Skeletal muscle cell (primary cell): ENCODE measurements at regions not wholly inside any gene's neighbourhood (a gene's known extent, or its start where the extent isn't known, plus 50 kb on each side); places are given as distances from the start of the nearest gene placed in this dataset.
"Not testable (repeated sequence)": the region's sequence is repeated elsewhere in the genome, so short reads cannot be mapped to it uniquely, and the experiment has no call there.

ENCODE experiments used
- DNase-seq: peaks from one replicate; pipeline ENCODE4 v3.0.0-alpha.2; 2010; ENCODE audit warnings: low read depth
- H3K4me3 ChIP-seq: 2 replicates; pipeline ENCODE4 v1.5.1; 2011; ENCODE audit warnings: low read depth, mild to moderate bottlenecking, control low read depth, low read length, moderate library complexity

DNA sequence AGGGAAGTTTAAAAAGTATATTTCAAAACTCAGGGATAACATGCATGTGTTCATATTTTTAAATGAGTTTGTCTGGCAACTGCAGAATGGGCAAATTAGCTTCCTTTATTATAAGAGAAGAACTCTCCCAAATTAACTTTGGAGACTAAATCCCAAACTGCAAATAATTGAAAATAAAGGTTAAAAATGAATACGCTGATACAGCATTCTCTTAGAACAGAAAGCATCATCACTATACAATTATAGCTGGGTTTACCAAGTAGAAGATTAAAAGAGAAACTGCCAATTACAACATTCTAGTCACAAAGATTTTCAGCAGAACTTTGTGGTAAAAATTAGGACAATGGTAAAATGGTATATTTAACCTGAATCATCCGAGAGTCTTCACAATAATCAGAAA, 73.3 kb downstream of the OLFM4 start:
- DNase-seq = no peak
- H3K4me3 ChIP-seq = no peak overlapping the region

GRCh38 chr13:53104136-53104535, 75.5 kb downstream of the OLFM4 start:
- no peak for DNase-seq

GRCh38 chr13:53105477-53105876, 76.9 kb downstream of the OLFM4 start:
- DNase-seq = no peak
- no peak overlapping the region for H3K4me3 ChIP-seq

More at GRCh38 chr13:53104136-53104535, 75.5 kb downstream of the OLFM4 start:
- no peak overlapping the region for H3K4me3 ChIP-seq

DNA sequence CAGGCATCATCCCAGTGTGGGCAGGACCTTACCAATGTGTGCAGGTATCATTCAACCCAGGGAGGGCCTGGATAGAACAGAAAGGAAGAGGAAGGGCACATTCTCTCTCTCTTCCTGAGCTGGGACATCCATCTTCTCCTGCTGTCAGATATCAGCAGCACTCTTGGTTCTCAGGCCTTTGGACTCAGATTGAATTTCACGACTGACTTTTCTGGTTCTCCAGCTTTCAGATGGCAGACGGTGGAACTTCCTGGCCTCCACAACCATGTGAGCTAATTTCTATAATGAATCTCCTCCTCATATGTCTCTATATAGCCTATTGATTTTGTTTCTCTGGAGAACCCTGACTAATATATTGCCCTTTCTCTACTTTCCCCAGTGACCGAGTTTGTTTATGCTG, 77.3 kb downstream of the OLFM4 start:
- H3K4me3 ChIP-seq = no peak overlapping the region
- DNase-seq = no peak

DNA sequence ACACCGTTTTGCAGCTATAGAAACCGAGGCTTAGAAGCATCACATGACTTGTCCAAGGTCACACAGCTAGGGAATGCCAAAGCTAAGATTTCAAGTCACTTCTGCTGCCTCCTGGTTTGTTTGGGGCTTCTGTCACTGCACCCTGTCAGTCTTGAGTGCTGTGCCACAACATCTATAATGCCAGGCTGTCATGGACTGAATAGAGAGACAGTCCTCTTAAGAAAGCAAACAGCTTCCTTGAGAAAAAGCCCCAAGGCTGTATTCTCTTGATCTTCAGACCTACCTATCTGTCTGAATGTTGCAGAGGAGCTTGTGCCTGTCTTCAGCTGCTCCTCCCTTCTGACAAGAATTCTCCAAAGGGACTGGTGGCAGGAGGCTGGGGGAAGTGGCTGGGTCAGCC, 81.6 kb downstream of the OLFM4 start:
- H3K4me3 ChIP-seq = no peak overlapping the region

GRCh38 chr13:53110614-53111013, 82.0 kb downstream of the OLFM4 start:
- no peak for DNase-seq
- H3K4me3 ChIP-seq = no peak overlapping the region

More for the DNA sequence above, 81.6 kb downstream of the OLFM4 start:
- DNase-seq = no peak

- no peak for DNase-seq
Observed at GRCh38 chr13:53112522-53112921, 83.9 kb downstream of the OLFM4 start.

DNA sequence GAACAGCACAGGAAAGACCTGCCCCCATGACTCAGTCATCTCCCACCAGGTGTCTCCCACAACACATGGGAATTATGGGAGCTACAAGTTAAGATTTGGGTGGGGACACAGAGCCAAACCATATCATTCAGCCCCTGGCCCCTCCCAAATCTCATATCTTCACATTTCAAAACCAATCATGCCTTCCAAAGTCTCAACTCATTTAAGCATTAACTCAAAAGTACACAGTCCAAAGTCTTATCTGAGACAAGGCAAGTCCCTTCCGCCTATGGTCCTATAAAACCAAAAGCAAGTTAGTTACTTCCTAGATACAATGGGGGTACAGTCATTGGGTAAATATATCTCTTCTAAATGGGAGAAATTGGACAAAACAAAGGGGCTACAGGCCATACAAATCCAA, 88.4 kb downstream of the OLFM4 start:
- H3K4me3 ChIP-seq, DNase-seq: not testable (repeated sequence)

More at GRCh38 chr13:53112522-53112921, 83.9 kb downstream of the OLFM4 start:
- H3K4me3 ChIP-seq = no peak overlapping the region

- DNase-seq = no peak
- no peak overlapping the region for H3K4me3 ChIP-seq
Observed at GRCh38 chr13:53121131-53121773, 92.6 kb downstream of the OLFM4 start.

DNA sequence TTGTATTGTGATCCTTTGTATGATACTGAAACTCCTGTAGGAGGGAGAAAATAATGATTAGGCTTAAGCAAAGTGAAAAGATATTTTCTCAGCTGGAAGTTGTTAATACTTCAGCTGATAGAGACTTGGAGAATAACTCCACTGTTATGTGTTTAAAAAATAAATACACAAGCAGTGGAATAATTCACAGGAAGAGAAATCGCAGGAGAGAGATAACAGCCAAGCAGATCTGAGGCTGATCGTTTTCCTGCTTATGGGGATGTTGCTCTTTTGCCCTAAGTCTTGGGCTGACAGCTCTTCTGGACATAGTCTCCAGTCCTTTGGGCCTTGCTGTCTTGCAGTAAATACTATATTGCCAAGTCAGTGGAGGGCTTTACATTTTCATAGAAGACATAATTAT, 93.3 kb downstream of the OLFM4 start:
- no peak overlapping the region for H3K4me3 ChIP-seq
- DNase-seq = no peak

DNA sequence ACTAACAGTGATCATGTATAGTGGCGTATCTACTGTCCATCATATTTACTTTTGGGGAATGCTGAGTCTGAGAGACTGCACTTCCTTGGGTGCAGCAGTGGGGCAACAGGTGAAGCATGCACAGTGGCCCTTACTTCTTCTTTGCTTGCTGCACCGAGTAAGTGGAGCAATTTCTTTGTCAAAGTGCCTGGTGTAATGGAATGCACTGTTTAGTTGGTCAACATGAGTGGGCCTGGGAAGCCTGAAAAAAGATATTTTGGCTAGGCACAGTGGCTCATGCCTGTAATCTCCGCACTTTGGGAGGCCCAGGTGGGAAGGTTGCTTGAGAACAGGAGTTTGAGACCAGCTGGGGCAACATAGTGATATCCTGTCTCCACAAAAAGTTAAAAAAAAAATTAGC, 94.9 kb downstream of the OLFM4 start:
- no peak for DNase-seq
- H3K4me3 ChIP-seq = no peak overlapping the region

- H3K4me3 ChIP-seq = no peak overlapping the region
- DNase-seq = no peak
Observed at GRCh38 chr13:53124623-53125022, 96.0 kb downstream of the OLFM4 start.

DNA sequence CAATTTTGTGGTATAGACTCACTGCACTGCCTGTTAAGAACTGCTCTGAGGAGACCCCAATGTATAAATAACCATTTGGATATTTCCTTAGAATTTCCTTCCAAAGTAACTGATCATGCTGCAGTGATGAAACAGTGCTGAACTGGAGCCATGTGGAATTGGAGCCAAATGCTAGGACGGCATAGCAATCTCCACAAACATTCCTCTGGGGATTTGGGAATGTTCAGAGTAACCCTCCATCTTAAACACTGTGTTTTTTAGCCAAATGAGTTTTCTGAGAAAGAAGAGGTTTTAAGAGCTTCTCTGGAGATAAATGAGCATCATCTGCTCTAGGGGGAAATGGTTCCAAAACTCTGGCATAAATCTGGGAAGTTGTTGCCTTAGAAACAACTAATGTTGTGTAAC, 98.2 kb downstream of the OLFM4 start:
- no peak overlapping the region for H3K4me3 ChIP-seq
- DNase-seq = peak; percentile 69

DNA sequence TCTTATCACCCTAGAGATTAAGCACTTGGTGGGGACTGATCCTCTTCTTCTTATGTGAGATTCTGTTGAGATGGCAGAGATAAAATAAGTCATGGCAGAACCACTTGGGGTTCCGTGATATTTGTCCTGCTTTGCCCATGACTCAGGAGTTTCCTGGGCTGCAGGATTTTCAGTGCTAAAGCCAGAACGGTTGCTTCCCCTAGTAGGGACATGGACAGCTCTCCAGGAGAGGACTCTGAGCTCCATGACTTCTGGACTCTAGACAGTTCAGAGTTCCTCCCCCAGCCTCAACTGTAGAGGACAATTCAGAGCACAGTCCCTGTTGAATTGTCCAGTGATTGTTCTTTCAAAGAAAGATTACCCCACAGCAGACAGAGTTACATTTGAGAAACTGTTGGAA, 98.8 kb downstream of the OLFM4 start:
- DNase-seq = no peak
- H3K4me3 ChIP-seq = no peak overlapping the region

DNA sequence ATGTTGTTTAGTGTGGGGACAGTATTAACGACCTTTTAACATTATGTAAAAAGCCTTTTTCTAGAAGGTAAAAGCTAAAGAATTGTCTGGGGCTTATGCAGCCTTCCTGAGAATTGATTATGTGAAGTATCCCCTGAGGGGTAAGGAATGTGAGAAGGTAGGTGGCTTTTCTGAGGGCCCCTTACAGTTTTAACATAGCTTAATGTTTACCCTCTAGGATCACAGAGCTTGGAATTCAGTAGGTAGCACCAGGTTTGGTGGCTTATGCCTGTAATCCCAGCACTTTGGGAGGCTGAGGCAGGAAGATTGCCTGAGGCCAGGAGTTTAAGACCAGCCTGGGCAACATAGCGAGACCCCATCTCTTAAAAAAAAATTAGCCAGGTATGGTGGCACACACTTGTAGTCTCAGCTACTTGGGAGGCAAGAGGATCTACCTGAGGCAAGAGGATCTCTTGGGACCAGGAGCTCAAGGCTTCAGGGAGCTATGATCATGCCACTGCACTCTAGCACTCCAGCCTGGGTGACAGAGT, 101.3 kb downstream of the OLFM4 start:
- no peak overlapping the region for H3K4me3 ChIP-seq
- no peak for DNase-seq

DNA sequence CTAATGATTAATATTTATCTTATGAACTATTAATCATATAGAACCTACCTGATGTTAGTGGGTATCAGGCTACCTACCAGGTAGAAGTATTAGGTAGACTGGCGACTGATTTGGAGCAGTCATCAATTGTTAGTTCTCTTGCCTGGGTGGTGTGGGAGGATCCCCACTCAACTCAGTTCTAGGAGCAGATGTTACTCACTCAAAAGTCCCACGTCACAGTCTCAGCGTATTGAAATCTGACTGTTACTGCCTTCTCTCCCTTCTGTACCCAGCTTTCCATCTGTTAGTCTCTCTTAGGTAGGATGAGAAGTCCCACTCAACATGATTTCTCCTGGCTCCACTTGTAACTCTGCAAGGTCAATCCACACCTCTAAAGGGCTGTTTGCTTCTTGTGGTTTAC, 102.7 kb downstream of the OLFM4 start:
- no peak overlapping the region for H3K4me3 ChIP-seq
- DNase-seq = no peak

DNA sequence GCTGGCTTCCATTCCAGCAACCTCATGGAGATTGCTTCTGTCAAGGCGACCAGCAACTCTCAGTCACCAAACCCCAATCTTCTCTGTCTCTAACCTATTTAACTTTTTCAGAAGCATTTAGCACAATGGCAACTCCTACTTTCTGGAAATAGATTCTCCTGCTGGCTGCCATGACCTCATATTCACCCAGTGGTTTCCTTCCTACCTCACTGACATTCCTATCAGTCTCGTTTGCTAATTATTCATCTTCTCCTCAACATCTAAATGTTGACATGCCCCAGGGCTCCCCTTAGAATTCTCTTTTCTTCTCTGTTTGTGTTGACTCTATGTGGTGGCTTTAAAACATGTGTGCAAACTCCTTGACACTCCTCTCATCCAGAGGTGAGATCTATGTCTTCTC, 106.7 kb downstream of the OLFM4 start:
- H3K4me3 ChIP-seq = no peak overlapping the region
- DNase-seq = no peak

DNA sequence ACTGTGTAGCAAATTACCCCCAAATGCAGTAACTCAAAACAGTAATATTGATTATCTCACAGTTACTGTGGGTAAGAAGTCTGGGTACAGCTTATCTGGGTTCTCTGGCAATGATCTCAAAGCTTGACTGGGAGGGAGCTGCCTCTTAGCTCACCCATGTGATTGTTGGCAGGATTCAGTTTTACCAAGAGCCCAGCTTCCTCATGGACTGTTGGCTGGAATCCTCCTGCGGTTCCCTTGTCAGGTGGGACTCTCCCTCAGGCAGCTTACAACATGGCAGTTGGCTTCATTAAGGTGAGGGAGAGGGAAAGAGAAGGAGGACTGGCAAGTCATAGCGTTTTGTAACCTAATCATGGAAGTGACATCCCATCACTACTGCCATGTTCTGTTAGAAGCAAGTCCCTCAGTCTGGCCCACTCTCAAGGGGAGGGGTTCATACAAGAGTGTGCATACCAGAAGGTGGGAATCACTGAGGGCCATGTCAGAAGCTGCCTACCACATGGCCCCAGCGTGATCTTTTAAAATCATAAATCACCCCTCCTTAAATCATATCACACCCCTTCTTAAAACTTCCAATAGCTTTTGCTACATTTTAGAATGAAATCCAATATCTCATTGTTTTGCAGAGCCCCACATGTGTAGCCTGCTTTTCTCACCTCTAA, 108.1 kb downstream of the OLFM4 start:
- H3K4me3 ChIP-seq = no peak overlapping the region
- DNase-seq = no peak

GRCh38 chr13:53137779-53138178, 109.2 kb downstream of the OLFM4 start:
- no peak overlapping the region for H3K4me3 ChIP-seq
- peak; percentile 90 for DNase-seq

DNA sequence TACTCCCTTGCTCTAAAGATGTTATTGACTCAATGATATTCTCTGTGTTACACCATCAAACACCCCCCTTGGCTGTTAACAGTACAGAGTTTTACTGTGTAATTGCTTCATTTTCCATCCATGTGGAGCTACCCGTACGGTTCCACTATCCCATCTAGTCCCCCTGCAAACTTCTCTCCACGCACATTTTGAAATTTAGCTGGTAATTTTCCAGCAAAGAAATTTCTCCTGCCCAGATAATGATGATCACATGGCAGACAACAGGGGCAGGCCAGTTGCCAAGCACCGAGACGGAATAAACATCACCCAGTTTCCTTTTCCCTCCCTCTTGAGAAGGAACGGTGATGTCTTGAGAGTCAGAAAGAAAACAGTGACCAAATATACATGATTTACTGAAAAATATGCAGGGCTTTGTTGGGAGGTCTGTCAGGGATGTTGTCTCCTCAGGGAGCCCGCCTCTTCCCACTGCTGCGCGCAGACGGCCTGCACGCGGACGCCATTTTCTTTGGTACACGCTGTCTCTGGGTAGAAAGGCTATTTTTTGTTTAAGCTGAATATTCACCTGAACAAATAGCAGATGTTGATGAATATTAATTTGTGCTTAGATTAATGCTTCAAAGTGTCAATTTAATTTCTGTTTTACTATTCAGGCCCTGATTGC, 109.9 kb downstream of the OLFM4 start:
- DNase-seq = peak; percentile 23
- no peak overlapping the region for H3K4me3 ChIP-seq

GRCh38 chr13:53141336-53141735, 112.7 kb downstream of the OLFM4 start:
- no peak overlapping the region for H3K4me3 ChIP-seq

More at GRCh38 chr13:53141336-53141735, 112.7 kb downstream of the OLFM4 start:
- DNase-seq = no peak
